Liver (tissue), 8 donors: ENCODE measurements at regions not wholly inside any gene's neighbourhood (a gene's known extent, or its start where the extent isn't known, plus 50 kb on each side); places are given as distances from the start of the nearest gene placed in this dataset.

Source experiments
- DNase-seq: peaks from one replicate; pipeline ENCODE4 v3.0.0-alpha.2; 2017; ENCODE audit warnings: low spot score
- H3K27ac ChIP-seq, 2 donors: one replicate each; pipeline ENCODE4 v1.7.0; 2013; ENCODE audit warnings: inconsistent platforms in 2 of 2, low read length in 2 of 2, control low read depth in 1 of 2, low read depth in 1 of 2, mild to moderate bottlenecking in 1 of 2
- H3K27me3 ChIP-seq, 4 donors: one replicate each; pipeline versions ENCODE4 v1.6.1 to v1.7.0; 2013; ENCODE audit warnings: low read length in 3 of 4, inconsistent platforms in 1 of 4, mild to moderate bottlenecking in 1 of 4, moderate library complexity in 1 of 4; ENCODE audit not compliant: control insufficient read depth in 4 of 4, insufficient read depth in 4 of 4
- H3K36me3 ChIP-seq, 4 donors: one replicate each; pipeline versions ENCODE4 v1.6.1 to v1.7.0; 2013; ENCODE audit warnings: low read length in 3 of 4, mild to moderate bottlenecking in 3 of 4, low read depth in 1 of 4, moderate library complexity in 1 of 4; ENCODE audit not compliant: control insufficient read depth in 4 of 4, insufficient read depth in 3 of 4
- H3K4me1 ChIP-seq, 4 donors: one replicate each; pipeline versions ENCODE4 v1.6.1 to v1.7.0; 2013; ENCODE audit warnings: low read length in 3 of 4, mild to moderate bottlenecking in 3 of 4, moderate library complexity in 1 of 4; ENCODE audit not compliant: control insufficient read depth in 4 of 4, insufficient read depth in 4 of 4
- H3K4me3 ChIP-seq, 3 donors: one replicate each; pipeline versions ENCODE4 v1.6.1 to v1.7.0; 2013; ENCODE audit warnings: low read length in 3 of 3, control low read depth in 1 of 3, low read depth in 1 of 3, mild to moderate bottlenecking in 1 of 3
- H3K9ac ChIP-seq, 2 donors: one replicate each; pipeline ENCODE4 v1.7.0; 2013; ENCODE audit warnings: low read length in 2 of 2, mild to moderate bottlenecking in 2 of 2, moderate library complexity in 2 of 2, control low read depth in 1 of 2, low read depth in 1 of 2
- H3K9me3 ChIP-seq, 4 donors: one replicate each; pipeline versions ENCODE4 v1.6.1 to v1.7.0; 2013; ENCODE audit warnings: low read length in 3 of 4; ENCODE audit not compliant: control insufficient read depth in 4 of 4
- ATF3 ChIP-seq: IDR thresholded peaks from 2 replicates; pipeline ENCODE4 v1.6.1; 2016; ENCODE audit warnings: antibody characterized with exemption
- CTCF ChIP-seq: fragments of 150-350 bp; IDR thresholded peaks from 2 replicates; pipeline ENCODE4 v1.5.1; 2017; ENCODE audit warnings: improper control_type of control experiment, low read depth, low read length; ENCODE audit not compliant: missing input control
- EGR1 ChIP-seq, 2 donors: IDR thresholded peaks; 2 replicates each; pipeline ENCODE4 v1.6.1; 2016 to 2018; ENCODE audit warnings: antibody characterized with exemption in 2 of 2, low read depth in 2 of 2
- FOXA1 ChIP-seq: IDR thresholded peaks from 2 replicates; pipeline ENCODE4 v1.6.1; 2016; ENCODE audit warnings: antibody characterized with exemption
- GABPA ChIP-seq, 2 donors: IDR thresholded peaks in 1 of 2; conservative IDR thresholded peaks in 1 of 2; 2 replicates each; pipeline ENCODE4 v1.6.1; 2016; ENCODE audit warnings: antibody characterized with exemption in 2 of 2, mild to moderate bottlenecking in 1 of 2, moderate library complexity in 1 of 2
- HNF4A ChIP-seq, 2 donors: conservative IDR thresholded peaks; 2 replicates each; pipeline ENCODE4 v1.6.1; 2016; ENCODE audit warnings: antibody characterized with exemption in 2 of 2, mild to moderate bottlenecking in 2 of 2
- HNF4G ChIP-seq: IDR thresholded peaks from 2 replicates; pipeline ENCODE4 v1.6.1; 2016; ENCODE audit warnings: antibody characterized with exemption
- JUND ChIP-seq, 2 donors: IDR thresholded peaks; 2 replicates each; pipeline ENCODE4 v1.6.1; 2016; ENCODE audit warnings: antibody characterized with exemption in 2 of 2
- MAX ChIP-seq: IDR thresholded peaks from 2 replicates; pipeline ENCODE4 v1.6.1; 2016; ENCODE audit warnings: antibody characterized with exemption
- RAD21 ChIP-seq, 2 donors: IDR thresholded peaks; 2 replicates each; pipeline ENCODE4 v1.6.1; 2016; ENCODE audit warnings: antibody characterized with exemption in 2 of 2, mild to moderate bottlenecking in 2 of 2
- REST ChIP-seq: IDR thresholded peaks from 2 replicates; pipeline ENCODE4 v1.6.1; 2016; ENCODE audit warnings: antibody characterized with exemption, mild to moderate bottlenecking
- RXRA ChIP-seq, 2 donors: IDR thresholded peaks; 2 replicates each; pipeline ENCODE4 v1.6.1; 2017 to 2018; ENCODE audit warnings: antibody characterized with exemption in 2 of 2, mild to moderate bottlenecking in 1 of 2
- SP1 ChIP-seq: IDR thresholded peaks from 2 replicates; pipeline ENCODE4 v1.6.1; 2018; ENCODE audit warnings: antibody characterized with exemption, mild to moderate bottlenecking
- TAF1 ChIP-seq: conservative IDR thresholded peaks from 2 replicates; pipeline ENCODE4 v1.6.1; 2016; ENCODE audit warnings: antibody characterized with exemption, mild to moderate bottlenecking
- ZBTB33 ChIP-seq: IDR thresholded peaks from 2 replicates; pipeline ENCODE4 v1.6.1; 2016; ENCODE audit warnings: antibody characterized with exemption
- WGBS: extraction: QIAGEN DNeasy Blood & Tissue Kit; methylation state at CpG from one replicate; pipeline ENCODE4 v1.1.7; 2013; 5-methylcytosine and 5-hydroxymethylcytosine counted together
- donor health status: healthy.
- donor health status: healthy.
- donor health status: healthy.
- donor health status: healthy.
- donor health status: healthy.

- TF ChIP-seq REST: no peak
- TF ChIP-seq EGR1 (IDR thresholded peaks at IDR 0.05; ENCODE audit: low read depth in 2 of 2): no peak
- TF ChIP-seq MAX: no peak
Observed at GRCh38 chr11:29095821-29096220, 921.0 kb downstream of the KCNA4 start (continued).

- no peaks in the 10 kb centered on the region for H3K9me3 ChIP-seq
- H3K27ac ChIP-seq: no peak overlapping the region
- H3K4me1 ChIP-seq: no peaks in the 10 kb centered on the region
- no peak overlapping the region for H3K9ac ChIP-seq
- no peaks in the 10 kb centered on the region for H3K27me3 ChIP-seq
- no peaks in the 10 kb centered on the region for H3K36me3 ChIP-seq
- H3K4me3 ChIP-seq: no peak overlapping the region
- TF ChIP-seq HNF4G (no peak), TAF1 (no peak), SP1 (no peak), FOXA1 (no peak), MAX (no peak), HNF4A (conservative IDR thresholded peaks at IDR 0.05) (no peak), RXRA (IDR thresholded peaks at IDR 0.05) (no peak), ATF3 (no peak), JUND (IDR thresholded peaks at IDR 0.05) (no peak), ZBTB33 (no peak), EGR1 (IDR thresholded peaks at IDR 0.05; ENCODE audit: low read depth in 2 of 2) (no peak), CTCF (no peak), RAD21 (IDR thresholded peaks at IDR 0.05) (no peak), GABPA (IDR thresholded peaks at IDR 0.05 in 1 of 2, conservative IDR thresholded peaks at IDR 0.05 in 1 of 2) (no peak), REST (no peak)
- DNase-seq: no peak
- 95% methylated on average over 1 of the region's 1 CpG for WGBS
Observed at GRCh38 chr11:29093416-29094120, 923.3 kb downstream of the KCNA4 start.
